HEK293 (cell line): ENCODE measurements at regions not wholly inside any gene's neighbourhood (a gene's known extent, or its start where the extent isn't known, plus 50 kb on each side); places are given as distances from the start of the nearest gene placed in this dataset.

Experiments used
- TRIM28 ChIP-seq: IDR thresholded peaks from 2 replicates; pipeline ENCODE4 v1.6.1; 2011; ENCODE audit warnings: low read length, control low read depth, borderline replicate concordance
- ZNF274 ChIP-seq, 2 experiments: fragments of 200-500 bp in 1 of 2; fragments of 450-650 bp in 1 of 2; sonication (Bioruptor generic) in 1 of 2; formaldehyde crosslinking in 1 of 2; IDR thresholded peaks; 2 replicates each; pipeline versions ENCODE4 v1.5.1 to v1.6.1; 2014 to 2016; ENCODE audit warnings: borderline replicate concordance in 1 of 2, inconsistent platforms in 1 of 2, low read length in 1 of 2, missing biosample characterization in 1 of 2, missing genetic modification characterization in 1 of 2
- ZNF747 ChIP-seq: fragments of 450-650 bp; formaldehyde crosslinking; IDR thresholded peaks from 2 replicates; pipeline ENCODE4 v1.5.1; 2016; ENCODE audit warnings: missing biosample characterization, missing genetic modification characterization

- TF ChIP-seq ZNF747 (tag by site-specific recombination) (no peak), TRIM28 (no peak), ZNF274 (IDR thresholded peaks at IDR 0.05; ENCODE audit: low read length) (no peak), ZNF274 (tag by site-specific recombination; IDR thresholded peaks at IDR 0.05; ENCODE audit: borderline replicate concordance) (no peak)
Observed at GRCh38 chr14:30251017-30251416, 307.9 kb upstream of the G2E3 start.
